Endothelial cell of umbilical vein (primary cell): ENCODE measurements at regions not wholly inside any gene's neighbourhood (a gene's known extent, or its start where the extent isn't known, plus 50 kb on each side); places are given as distances from the start of the nearest gene placed in this dataset.

Experiments used
- BruUV-seq: library from RNA; stranded (reverse); fragments of 400-500 nt; replicated peaks from 2 replicates; lab custom pipeline; 2021; lab: Mats Ljungman, UMichigan
- CTCF ChIA-PET: fragments of 300-600, 350-600 bp; sonication (Branson Sonifier 250); formaldehyde crosslinking; loops from one replicate; lab custom pipeline; 2021; ENCODE audit warnings: antibody characterized with exemption, inconsistent platforms; lab: Charles Lee
- POLR2A ChIA-PET: fragments of 300-600, 350-600 bp; sonication (Branson Sonifier 250); formaldehyde crosslinking; loops from one replicate; lab custom pipeline; 2021; ENCODE audit warnings: antibody characterized with exemption, inconsistent platforms; lab: Charles Lee
- DNase-seq: peaks from one replicate; pipeline ENCODE4 v3.0.0-alpha.2; 2011; ENCODE audit warnings: low read depth, low spot score
- FAIRE-seq: peaks from 2 replicates; lab custom pipeline; 2011; peaks lifted over from hg19 to GRCh38; lab: Jason Lieb, UNC
- H2AFZ ChIP-seq: 2 replicates; pipeline ENCODE4 v1.6.0; 2012; ENCODE audit warnings: low read depth, low read length, control low read depth, inconsistent platforms
- H3K27ac ChIP-seq: 2 replicates; pipeline ENCODE4 v1.5.1; 2011; ENCODE audit warnings: low read depth, mild to moderate bottlenecking, control low read depth, low read length, moderate library complexity; ENCODE audit not compliant: insufficient read depth
- H3K27me3 ChIP-seq, 2 experiments: 2 replicates each; pipeline versions ENCODE4 v1.6.0 to v1.6.1; 2011; ENCODE audit warnings: low read length in 2 of 2, mixed read lengths in 1 of 2; ENCODE audit not compliant: control insufficient read depth in 2 of 2, insufficient read depth in 2 of 2
- H3K36me3 ChIP-seq, 2 experiments: 2 replicates in 1 of 2; 3 replicates in 1 of 2; pipeline ENCODE4 v1.5.1; 2011; ENCODE audit warnings: low read length in 2 of 2, mild to moderate bottlenecking in 1 of 2, moderate library complexity in 1 of 2; ENCODE audit not compliant: control insufficient read depth in 2 of 2, insufficient read depth in 2 of 2; ENCODE audit errors: extremely low read depth in 1 of 2
- H3K4me1 ChIP-seq: 3 replicates; pipeline ENCODE4 v1.5.1; 2011; ENCODE audit warnings: mild to moderate bottlenecking, low read length; ENCODE audit not compliant: control insufficient read depth, insufficient read depth; ENCODE audit errors: extremely low read depth
- H3K4me2 ChIP-seq: 2 replicates; pipeline ENCODE4 v1.6.1; 2011; ENCODE audit warnings: low read length, control low read depth, mixed read lengths; ENCODE audit not compliant: insufficient read depth
- H3K4me3 ChIP-seq, 3 experiments: fragments of 200-600 bp in 1 of 3; sonication (generic), shearing (Covaris generic) in 1 of 3; replicated peaks in 1 of 3; 2 replicates each; pipeline ENCODE4 v1.5.1; 2011 to 2016; ENCODE audit warnings: control low read depth in 3 of 3, low read length in 3 of 3, mild to moderate bottlenecking in 2 of 3, inconsistent platforms in 1 of 3, low read depth in 1 of 3, moderate library complexity in 1 of 3; ENCODE audit not compliant: insufficient read depth in 1 of 3
- H3K79me2 ChIP-seq: 2 replicates; pipeline ENCODE4 v1.6.0; 2012; ENCODE audit warnings: low read length, inconsistent platforms; ENCODE audit not compliant: control insufficient read depth, insufficient read depth
- H3K9ac ChIP-seq: replicated peaks from 2 replicates; pipeline ENCODE3; 2011; ENCODE audit warnings: low read length, control low read depth; ENCODE audit not compliant: insufficient read depth; ENCODE audit errors: extremely low read depth
- H3K9me1 ChIP-seq: replicated peaks from 3 replicates; pipeline ENCODE4 v1.6.0; 2011; ENCODE audit warnings: mild to moderate bottlenecking, low read length; ENCODE audit not compliant: control insufficient read depth, insufficient read depth; ENCODE audit errors: extremely low read depth
- H3K9me3 ChIP-seq: replicated peaks from 2 replicates; pipeline ENCODE4 v1.5.1; 2012; ENCODE audit warnings: low read length, inconsistent platforms; ENCODE audit not compliant: control insufficient read depth, insufficient read depth
- H4K20me1 ChIP-seq: replicated peaks from 2 replicates; pipeline ENCODE3; 2011; ENCODE audit warnings: mild to moderate bottlenecking, low read length; ENCODE audit not compliant: control insufficient read depth, insufficient read depth; ENCODE audit errors: extremely low read depth
- CTCF ChIP-seq, 2 donors: IDR thresholded peaks; 1 replicate in 1 of 2; 2 replicates in 1 of 2; pipeline ENCODE4 v1.5.1; 2011; ENCODE audit warnings: low read length in 2 of 2, mild to moderate bottlenecking in 2 of 2, moderate library complexity in 2 of 2, control low read depth in 1 of 2, inconsistent platforms in 1 of 2, low read depth in 1 of 2; ENCODE audit not compliant: insufficient read depth in 1 of 2; ENCODE audit errors: extremely low read depth in 1 of 2
- EZH2 ChIP-seq: IDR thresholded peaks from 2 replicates; pipeline ENCODE4 v1.6.1; 2012; ENCODE audit warnings: borderline replicate concordance, low read depth, mild to moderate bottlenecking, moderate library complexity, low read length, inconsistent platforms; ENCODE audit not compliant: severe bottlenecking
- FOS ChIP-seq: IDR thresholded peaks from 2 replicates; pipeline ENCODE4 v1.6.1; 2011; ENCODE audit warnings: mild to moderate bottlenecking, low read length, moderate library complexity, borderline replicate concordance; ENCODE audit not compliant: insufficient read depth
- GATA2 ChIP-seq: IDR thresholded peaks from 2 replicates; pipeline ENCODE4 v1.7.0; 2011; ENCODE audit warnings: low read depth, mild to moderate bottlenecking, moderate library complexity, mixed read lengths, low read length; ENCODE audit not compliant: insufficient read length, insufficient read depth
- JUN ChIP-seq: IDR thresholded peaks from 2 replicates; pipeline ENCODE4 v1.6.1; 2011; ENCODE audit warnings: borderline replicate concordance, low read depth; ENCODE audit not compliant: insufficient read length, insufficient read depth
- MYC ChIP-seq: IDR thresholded peaks from one replicate; pipeline ENCODE4 v1.6.1; 2011; ENCODE audit warnings: mild to moderate bottlenecking, low read depth, low read length
- POLR2A ChIP-seq: IDR thresholded peaks from 2 replicates; pipeline ENCODE4 v1.6.1; 2012; ENCODE audit warnings: low read depth, mild to moderate bottlenecking, control low read depth, low read length
- POLR2AphosphoS5 ChIP-seq: IDR thresholded peaks from 2 replicates; pipeline ENCODE4 v1.6.1; 2012; ENCODE audit warnings: low read depth, mild to moderate bottlenecking, control low read depth, low read length, moderate library complexity; ENCODE audit not compliant: insufficient read depth
- dilution Hi-C: fragments of 300-500 bp; cut with MboI; formaldehyde crosslinking; loops from one replicate; pipeline ENCODE4 v1.15.0; 2019; ENCODE audit warnings: low sequenced_read_pairs; ENCODE audit not compliant: extremely low pct_ligation_motif_present
- intact Hi-C: fragments of 100-400 bp; cut with micrococcal nuclease; formaldehyde crosslinking; loops from one replicate; pipeline ENCODE4 v1.10.0; 2022
- TF ChIP-seq, protein P1 (sequence below): IDR thresholded peaks from 2 replicates; pipeline ENCODE4 v1.6.1; 2011; ENCODE audit not compliant: insufficient read depth, insufficient read length

- no peak for DNase-seq
- BruUV-seq = no TSS peak
- Histone ChIP-seq H3K4me3 (no peak overlapping the region), H3K79me2 (no peaks in the 10 kb centered on the region), H3K9me3 (no peaks in the 10 kb centered on the region), H3K4me1 (no peaks in the 10 kb centered on the region), H3K36me3 (no peaks in the 10 kb centered on the region), H2AFZ (no peak overlapping the region), H3K9me1 (no peaks in the 10 kb centered on the region), H3K9ac (no peak overlapping the region), H4K20me1 (no peaks in the 10 kb centered on the region), H3K27me3 (no peaks in the 10 kb centered on the region), H3K27ac (no peak overlapping the region), H3K4me2 (no peak overlapping the region)
- intact Hi-C loops = no loop called here
- ChIA-PET POLR2A (no interaction called here), CTCF (no interaction called here)
- TF ChIP-seq POLR2A (no peak), JUN (no peak), MYC (no peak), GATA2 (no peak), EZH2 (no peak), CTCF (IDR thresholded peaks at IDR 0.05; ENCODE audit: extremely low read depth in 1 of 2, insufficient read depth in 1 of 2, low read depth in 1 of 2, low read length in 2 of 2) (no peak), POLR2AphosphoS5 (no peak), FOS (no peak)
- TF ChIP-seq, protein P1, sequence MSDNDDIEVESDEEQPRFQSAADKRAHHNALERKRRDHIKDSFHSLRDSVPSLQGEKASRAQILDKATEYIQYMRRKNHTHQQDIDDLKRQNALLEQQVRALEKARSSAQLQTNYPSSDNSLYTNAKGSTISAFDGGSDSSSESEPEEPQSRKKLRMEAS = no peak
- no peak for FAIRE-seq
- dilution Hi-C loops = no loop called here
Observed at GRCh38 chr2:123606631-123607030, 418.5 kb upstream of the CNTNAP5 start.
